ENCODE measurements at regions not wholly inside any gene's neighbourhood (a gene's known extent, or its start where the extent isn't known, plus 50 kb on each side); places are given as distances from the start of the nearest gene placed in this dataset.

DNA sequence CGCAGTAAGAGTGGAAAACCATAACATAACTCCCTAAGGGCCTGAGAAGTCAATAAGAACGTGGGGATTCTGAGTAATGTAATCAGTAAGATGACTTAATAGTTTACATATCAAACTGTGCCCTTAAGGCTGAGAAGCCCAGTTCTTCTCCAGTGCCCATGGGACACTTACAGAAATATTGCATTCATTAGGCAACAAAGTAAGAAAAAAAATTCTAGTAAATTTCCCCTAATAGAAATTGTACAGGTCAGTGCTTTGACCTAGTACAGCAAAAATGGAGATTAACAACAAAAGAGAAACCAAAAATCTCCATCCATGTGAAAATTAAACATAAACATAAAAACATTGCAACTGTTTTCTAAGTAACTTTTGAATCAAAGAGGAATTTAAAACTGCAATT, 139.8 kb upstream of the HS6ST1 start:
- Histone ChIP-seq H3K4me1 (ENCODE audit: insufficient read depth, low read length, poor library complexity, severe bottlenecking) (peaks cover 11% of the 10 kb centered on the region), H3K9me3 (ENCODE audit: low read depth, low read length, poor library complexity, severe bottlenecking) (peaks cover 4% of the 10 kb centered on the region), H3K27me3 (replicated peaks; ENCODE audit: insufficient read depth, low read depth, low read length, poor library complexity) (no peaks in the 10 kb centered on the region), H3K27ac (ENCODE audit: low read depth, low read length, poor library complexity, severe bottlenecking) (no peak overlapping the region), H3K36me3 (ENCODE audit: insufficient read depth, low read length, poor library complexity, severe bottlenecking) (no peaks in the 10 kb centered on the region), H3K4me3 (ENCODE audit: low read depth, low read length, poor library complexity, severe bottlenecking) (no peak overlapping the region)
- intact Hi-C loops (cut with micrococcal nuclease; ENCODE audit: unreplicated experiment): no loop called here
- POLR2A ChIA-PET (ENCODE audit: low non-redundant PET): no interaction called here
- no TSS peak for BruUV-seq (replicated peaks)
- DNase-seq (ENCODE audit: low spot score): no peak
- CTCF ChIA-PET: no interaction called here
- TF ChIP-seq, protein P1, sequence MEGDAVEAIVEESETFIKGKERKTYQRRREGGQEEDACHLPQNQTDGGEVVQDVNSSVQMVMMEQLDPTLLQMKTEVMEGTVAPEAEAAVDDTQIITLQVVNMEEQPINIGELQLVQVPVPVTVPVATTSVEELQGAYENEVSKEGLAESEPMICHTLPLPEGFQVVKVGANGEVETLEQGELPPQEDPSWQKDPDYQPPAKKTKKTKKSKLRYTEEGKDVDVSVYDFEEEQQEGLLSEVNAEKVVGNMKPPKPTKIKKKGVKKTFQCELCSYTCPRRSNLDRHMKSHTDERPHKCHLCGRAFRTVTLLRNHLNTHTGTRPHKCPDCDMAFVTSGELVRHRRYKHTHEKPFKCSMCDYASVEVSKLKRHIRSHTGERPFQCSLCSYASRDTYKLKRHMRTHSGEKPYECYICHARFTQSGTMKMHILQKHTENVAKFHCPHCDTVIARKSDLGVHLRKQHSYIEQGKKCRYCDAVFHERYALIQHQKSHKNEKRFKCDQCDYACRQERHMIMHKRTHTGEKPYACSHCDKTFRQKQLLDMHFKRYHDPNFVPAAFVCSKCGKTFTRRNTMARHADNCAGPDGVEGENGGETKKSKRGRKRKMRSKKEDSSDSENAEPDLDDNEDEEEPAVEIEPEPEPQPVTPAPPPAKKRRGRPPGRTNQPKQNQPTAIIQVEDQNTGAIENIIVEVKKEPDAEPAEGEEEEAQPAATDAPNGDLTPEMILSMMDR (conservative IDR thresholded peaks at IDR 0.05; ENCODE audit: low read depth, low read length): no peak
- TF ChIP-seq EZH2 (IDR thresholded peaks at IDR 0.05; ENCODE audit: borderline replicate concordance, low read depth, low read length, poor library complexity, severe bottlenecking): no peak

DNA sequence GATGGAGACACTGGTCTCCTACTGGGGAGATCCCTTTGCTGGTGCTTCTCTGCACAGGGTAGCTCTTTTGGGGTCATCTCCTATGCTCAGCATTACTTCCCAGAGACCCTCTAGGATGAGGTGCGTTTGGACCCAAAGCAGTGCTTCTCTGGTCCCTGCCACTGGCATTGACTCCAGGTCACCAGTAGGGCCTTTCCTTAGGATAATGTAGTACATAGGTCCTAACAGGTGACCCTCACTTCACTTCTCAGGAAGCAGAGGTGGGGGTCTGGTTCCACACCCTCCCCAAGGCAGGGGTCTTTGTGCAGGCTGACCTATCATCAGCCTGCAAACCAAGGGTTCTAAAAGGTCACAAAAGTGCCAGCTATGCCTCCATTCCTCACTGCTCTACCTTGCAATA, 145.8 kb upstream of the HS6ST1 start:
- no peaks in the 10 kb centered on the region for H3K4me1 ChIP-seq (ENCODE audit: insufficient read depth, low read length, poor library complexity, severe bottlenecking)
- no peaks in the 10 kb centered on the region for H3K27me3 ChIP-seq (replicated peaks; ENCODE audit: insufficient read depth, low read depth, low read length, poor library complexity)
- no peak overlapping the region for H3K27ac ChIP-seq (ENCODE audit: low read depth, low read length, poor library complexity, severe bottlenecking)
- no peaks in the 10 kb centered on the region for H3K36me3 ChIP-seq (ENCODE audit: insufficient read depth, low read length, poor library complexity, severe bottlenecking)
- POLR2A ChIA-PET (ENCODE audit: low non-redundant PET): no interaction called here
- CTCF ChIA-PET: no interaction called here
- peaks cover 16% of the 10 kb centered on the region for H3K9me3 ChIP-seq (ENCODE audit: low read depth, low read length, poor library complexity, severe bottlenecking)
- no peak for DNase-seq (ENCODE audit: low spot score)
- no peak overlapping the region for H3K4me3 ChIP-seq (ENCODE audit: low read depth, low read length, poor library complexity, severe bottlenecking)
- TF ChIP-seq EZH2 (IDR thresholded peaks at IDR 0.05; ENCODE audit: borderline replicate concordance, low read depth, low read length, poor library complexity, severe bottlenecking): no peak
- TF ChIP-seq, protein P1 (conservative IDR thresholded peaks at IDR 0.05; ENCODE audit: low read depth, low read length): no peak
- intact Hi-C loops (cut with micrococcal nuclease; ENCODE audit: unreplicated experiment): no loop called here
- no TSS peak for BruUV-seq (replicated peaks)

DNA sequence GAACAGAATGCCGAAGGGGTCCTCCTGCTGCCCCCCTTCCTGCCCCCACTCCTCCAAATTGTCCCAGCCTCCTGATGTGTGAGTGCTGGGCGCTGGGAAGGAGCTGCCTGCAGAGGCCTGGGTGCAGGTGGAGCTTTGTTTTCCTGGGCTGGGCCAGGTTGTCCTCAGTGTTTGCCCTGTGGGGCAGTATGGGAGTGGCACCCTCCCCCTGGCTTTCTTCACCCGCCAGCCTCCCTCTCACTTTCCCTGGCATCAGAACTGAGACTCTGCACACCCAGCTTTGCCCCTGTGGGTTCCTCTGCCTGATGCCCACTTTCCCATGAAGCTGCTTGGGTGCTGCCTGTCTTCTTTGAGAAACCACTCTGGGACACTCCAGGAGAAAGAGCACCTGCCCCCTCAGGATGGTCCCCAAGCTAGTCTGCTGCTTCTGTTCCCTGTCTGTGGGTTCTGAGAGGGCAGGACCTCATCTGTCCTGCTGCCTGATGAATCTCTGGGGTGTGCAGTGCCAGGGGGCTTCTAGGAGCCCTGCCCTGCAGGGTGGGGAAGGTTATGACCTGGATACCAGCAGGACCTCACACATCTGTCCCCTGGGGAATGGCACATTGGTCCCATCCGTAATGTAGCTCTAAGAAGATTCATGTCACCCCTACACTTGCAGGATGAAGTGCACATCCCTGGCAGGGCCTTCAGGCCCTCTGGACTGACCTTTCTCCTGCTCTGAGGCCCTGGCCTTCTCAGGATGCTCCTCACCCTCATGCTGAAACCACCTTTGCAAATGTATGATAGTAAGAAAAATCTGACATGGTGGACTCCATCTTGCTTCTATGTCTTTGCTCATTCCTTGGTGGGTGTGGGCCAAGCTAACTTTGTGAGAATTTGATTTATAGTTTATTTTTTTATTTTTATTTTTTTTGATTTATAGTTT, 146.8 kb upstream of the HS6ST1 start:
- no peak for TF ChIP-seq EZH2 (IDR thresholded peaks at IDR 0.05; ENCODE audit: borderline replicate concordance, low read depth, low read length, poor library complexity, severe bottlenecking)
- TF ChIP-seq, protein P1 (conservative IDR thresholded peaks at IDR 0.05; ENCODE audit: low read depth, low read length): no peak
- CTCF ChIA-PET: no interaction called here

More for the DNA sequence above, 146.8 kb upstream of the HS6ST1 start:
- POLR2A ChIA-PET (ENCODE audit: low non-redundant PET): no interaction called here
- H3K27me3 ChIP-seq (replicated peaks; ENCODE audit: insufficient read depth, low read depth, low read length, poor library complexity): no peaks in the 10 kb centered on the region
- no peak overlapping the region for H3K27ac ChIP-seq (ENCODE audit: low read depth, low read length, poor library complexity, severe bottlenecking)
- H3K4me1 ChIP-seq (ENCODE audit: insufficient read depth, low read length, poor library complexity, severe bottlenecking): no peaks in the 10 kb centered on the region
- no peak overlapping the region for H3K4me3 ChIP-seq (ENCODE audit: low read depth, low read length, poor library complexity, severe bottlenecking)
- H3K9me3 ChIP-seq (ENCODE audit: low read depth, low read length, poor library complexity, severe bottlenecking): peaks cover 26% of the 10 kb centered on the region
- intact Hi-C loops (cut with micrococcal nuclease; ENCODE audit: unreplicated experiment): no loop called here
- no peak for DNase-seq (ENCODE audit: low spot score)
- BruUV-seq (replicated peaks): no TSS peak
- H3K36me3 ChIP-seq (ENCODE audit: insufficient read depth, low read length, poor library complexity, severe bottlenecking): no peaks in the 10 kb centered on the region

Measured in A673 (cell line).